ENCODE measurements at regions not wholly inside any gene's neighbourhood (a gene's known extent, or its start where the extent isn't known, plus 50 kb on each side); places are given as distances from the start of the nearest gene placed in this dataset.

GRCh38 chr20:60403105-60403741, 445.0 kb downstream of the CDH26 start:
- H3K4me3 Mint-ChIP-seq (ENCODE audit: unreplicated experiment) = no peak overlapping the region
- no TSS peak for BruUV-seq (replicated peaks)
- no peaks in the 10 kb centered on the region for H3K9me3 Mint-ChIP-seq (ENCODE audit: unreplicated experiment)
- intact Hi-C loops (cut with micrococcal nuclease) = no loop called here
- no peak for TF ChIP-seq CTCF (IDR thresholded peaks at IDR 0.05; ENCODE audit: unreplicated experiment)
- ChIA-PET CTCF (no interaction called here), POLR2A (no interaction called here)
- no peak for DNase-seq (ENCODE audit: unreplicated experiment)
- no peaks in the 10 kb centered on the region for H3K36me3 Mint-ChIP-seq (ENCODE audit: insufficient read depth, unreplicated experiment)
- H3K27me3 Mint-ChIP-seq (ENCODE audit: insufficient read depth, unreplicated experiment) = peaks cover 58% of the 10 kb centered on the region
- H3K4me1 Mint-ChIP-seq (ENCODE audit: insufficient read depth, unreplicated experiment) = no peaks in the 10 kb centered on the region
- H3K27ac Mint-ChIP-seq (ENCODE audit: low read depth, unreplicated experiment) = no peak overlapping the region

GRCh38 chr20:60407011-60407771, 449.0 kb downstream of the CDH26 start:
- no peaks in the 10 kb centered on the region for H3K9me3 Mint-ChIP-seq (ENCODE audit: unreplicated experiment)
- H3K27ac Mint-ChIP-seq (ENCODE audit: low read depth, unreplicated experiment) = no peak overlapping the region
- POLR2A ChIA-PET = no interaction called here
- no peak for DNase-seq (ENCODE audit: unreplicated experiment)
- no peaks in the 10 kb centered on the region for H3K36me3 Mint-ChIP-seq (ENCODE audit: insufficient read depth, unreplicated experiment)
- peaks cover 36% of the 10 kb centered on the region for H3K27me3 Mint-ChIP-seq (ENCODE audit: insufficient read depth, unreplicated experiment)
- no TSS peak for BruUV-seq (replicated peaks)
- H3K4me1 Mint-ChIP-seq (ENCODE audit: insufficient read depth, unreplicated experiment) = no peaks in the 10 kb centered on the region
- H3K4me3 Mint-ChIP-seq (ENCODE audit: unreplicated experiment) = no peak overlapping the region
- intact Hi-C loops (cut with micrococcal nuclease) = no loop called here
- no peak for TF ChIP-seq CTCF (IDR thresholded peaks at IDR 0.05; ENCODE audit: unreplicated experiment)
- CTCF ChIA-PET = no interaction called here

- CTCF ChIA-PET = no interaction called here
- Mint-ChIP-seq H3K36me3 (ENCODE audit: insufficient read depth, unreplicated experiment) (no peaks in the 10 kb centered on the region), H3K27me3 (ENCODE audit: insufficient read depth, unreplicated experiment) (peaks cover 28% of the 10 kb centered on the region), H3K4me3 (ENCODE audit: unreplicated experiment) (no peak overlapping the region), H3K4me1 (ENCODE audit: insufficient read depth, unreplicated experiment) (no peaks in the 10 kb centered on the region), H3K9me3 (ENCODE audit: unreplicated experiment) (no peaks in the 10 kb centered on the region), H3K27ac (ENCODE audit: low read depth, unreplicated experiment) (no peak overlapping the region)
- POLR2A ChIA-PET = no interaction called here
- intact Hi-C loops (cut with micrococcal nuclease) = no loop called here
- no peak for TF ChIP-seq CTCF (IDR thresholded peaks at IDR 0.05; ENCODE audit: unreplicated experiment)
- no peak for DNase-seq (ENCODE audit: unreplicated experiment)
- no TSS peak for BruUV-seq (replicated peaks)
These were observed 449.7 kb downstream of the CDH26 start for GRCh38 chr20:60407938-60408337.

- Mint-ChIP-seq H3K4me3 (ENCODE audit: unreplicated experiment) (no peak overlapping the region), H3K27me3 (ENCODE audit: insufficient read depth, unreplicated experiment) (peaks cover 23% of the 10 kb centered on the region), H3K27ac (ENCODE audit: low read depth, unreplicated experiment) (no peak overlapping the region), H3K9me3 (ENCODE audit: unreplicated experiment) (no peaks in the 10 kb centered on the region), H3K36me3 (ENCODE audit: insufficient read depth, unreplicated experiment) (no peaks in the 10 kb centered on the region), H3K4me1 (ENCODE audit: insufficient read depth, unreplicated experiment) (no peaks in the 10 kb centered on the region)
- POLR2A ChIA-PET = no interaction called here
- no peak for DNase-seq (ENCODE audit: unreplicated experiment)
- no peak for TF ChIP-seq CTCF (IDR thresholded peaks at IDR 0.05; ENCODE audit: unreplicated experiment)
- BruUV-seq (replicated peaks) = no TSS peak
- intact Hi-C loops (cut with micrococcal nuclease) = no loop called here
- CTCF ChIA-PET = no interaction called here
These were observed 450.2 kb downstream of the CDH26 start for GRCh38 chr20:60408435-60408834.
